ENCODE measurements at regions not wholly inside any gene's neighbourhood (a gene's known extent, or its start where the extent isn't known, plus 50 kb on each side); places are given as distances from the start of the nearest gene placed in this dataset.
A peak's percentile ranks its signal among the peaks of the same experiment; 100 is the strongest.

DNA sequence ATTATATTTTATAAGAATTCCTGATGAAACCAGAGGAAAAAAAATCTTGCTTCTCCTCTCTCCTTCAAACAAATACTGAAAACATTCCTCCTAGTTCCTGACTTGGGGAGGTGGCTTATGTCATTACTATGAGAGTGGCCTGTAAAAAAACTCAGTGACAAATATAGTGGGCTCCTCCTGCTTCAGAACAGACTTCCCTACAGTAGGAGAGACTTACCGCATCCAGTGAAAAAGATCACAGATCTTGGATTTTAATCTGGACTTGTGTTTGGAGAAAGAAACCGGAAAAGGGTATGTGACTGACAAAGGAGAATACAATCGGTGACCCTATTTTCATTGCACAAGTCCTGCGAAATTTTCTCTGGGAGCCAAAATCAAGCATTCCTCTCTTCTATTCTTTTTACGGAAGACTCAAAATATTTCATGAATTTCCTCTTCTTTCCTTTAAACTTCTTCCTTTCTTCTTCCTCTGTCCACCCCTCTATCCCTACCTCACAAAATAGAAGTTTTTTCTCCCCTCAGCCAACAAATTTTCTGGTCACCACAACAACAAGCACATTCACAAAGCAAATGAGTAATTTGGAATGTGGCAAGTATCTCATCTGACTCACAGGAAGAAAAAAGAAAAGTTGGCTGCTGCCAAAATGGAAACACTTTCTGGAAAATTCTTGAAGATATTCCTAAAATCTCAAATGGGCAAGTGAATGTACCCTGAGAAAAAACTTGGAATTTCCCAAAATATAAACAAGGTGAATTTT, 185.1 kb upstream of the CDKN3 start:
- DNase-seq: no peak

DNA sequence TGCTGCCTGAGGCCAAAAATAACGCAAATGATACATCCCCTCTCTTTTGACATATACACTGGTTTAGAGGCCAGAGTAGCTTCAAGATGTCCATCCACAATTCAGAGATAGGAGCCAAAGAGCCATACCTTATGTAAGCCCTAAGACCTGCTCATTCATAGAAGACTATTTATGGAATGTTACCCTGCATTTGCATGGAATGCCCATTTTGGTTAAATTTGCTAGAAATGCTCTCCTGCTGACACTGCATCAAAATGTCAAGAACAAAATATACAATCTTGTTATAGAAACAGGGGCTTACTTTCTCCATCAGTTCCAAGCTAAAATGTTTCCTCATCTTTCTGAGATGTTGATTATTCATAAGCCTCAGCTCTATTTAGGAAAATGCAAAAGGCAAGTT, 183.3 kb upstream of the CDKN3 start:
- no peak for DNase-seq

DNA sequence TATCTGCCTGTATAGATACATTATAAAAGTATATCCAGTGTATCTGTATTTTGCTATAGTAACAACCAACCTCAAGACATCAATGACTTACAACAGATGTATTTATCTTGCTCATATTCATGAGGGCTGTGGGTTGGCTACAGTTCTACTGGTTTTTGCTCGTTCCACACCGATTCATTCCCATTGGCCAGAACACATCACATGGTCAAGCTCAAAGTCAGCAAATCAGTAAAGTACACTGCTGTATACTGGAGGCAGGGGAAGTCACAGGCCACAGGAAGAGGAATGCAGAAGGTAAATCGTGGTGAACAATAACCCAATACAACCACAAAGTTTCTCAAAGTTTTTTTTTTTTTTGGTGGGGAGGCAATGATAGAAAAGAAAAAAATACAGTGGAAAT, 180.0 kb upstream of the CDKN3 start:
- no peak for DNase-seq

DNA sequence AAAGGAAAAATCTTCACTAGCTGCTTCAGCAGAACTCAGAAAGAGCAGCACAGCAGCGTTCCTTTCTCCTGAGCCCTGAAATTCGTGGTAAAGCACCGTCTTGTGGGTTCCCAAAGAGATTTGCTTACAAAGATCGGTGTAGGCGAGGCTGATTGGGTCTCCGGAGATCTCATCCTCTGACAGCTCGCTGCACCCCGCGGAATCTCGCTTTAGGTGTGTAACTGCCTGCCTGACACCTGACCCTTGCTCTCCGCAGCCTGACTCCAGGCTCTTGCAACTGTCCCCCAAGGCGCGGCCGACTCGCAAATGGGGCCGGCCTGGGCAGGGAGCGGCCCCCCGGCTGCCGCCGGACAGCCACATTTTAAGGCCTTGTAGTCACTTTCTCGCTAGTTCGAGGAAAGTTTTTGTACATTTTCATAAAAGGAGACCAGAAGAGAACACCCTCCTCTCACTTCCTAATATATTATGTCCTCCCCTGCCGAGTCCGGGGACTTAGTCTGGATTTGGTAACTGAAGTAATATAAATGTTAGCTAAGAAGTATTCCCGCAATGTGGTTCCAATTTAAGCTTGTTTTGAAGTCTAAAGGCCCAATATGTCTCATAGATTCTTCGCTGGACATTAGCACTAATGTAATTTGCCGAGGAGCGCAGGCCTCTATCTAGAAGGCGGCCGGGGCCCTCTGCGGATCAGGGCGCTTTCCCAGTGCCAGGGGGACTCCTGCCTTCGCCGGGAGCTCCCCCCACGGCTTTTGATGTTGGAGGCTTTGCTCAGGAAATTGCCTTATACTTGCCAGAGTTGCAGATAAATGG, 177.3 kb upstream of the CDKN3 start:
- no peak for DNase-seq

DNA sequence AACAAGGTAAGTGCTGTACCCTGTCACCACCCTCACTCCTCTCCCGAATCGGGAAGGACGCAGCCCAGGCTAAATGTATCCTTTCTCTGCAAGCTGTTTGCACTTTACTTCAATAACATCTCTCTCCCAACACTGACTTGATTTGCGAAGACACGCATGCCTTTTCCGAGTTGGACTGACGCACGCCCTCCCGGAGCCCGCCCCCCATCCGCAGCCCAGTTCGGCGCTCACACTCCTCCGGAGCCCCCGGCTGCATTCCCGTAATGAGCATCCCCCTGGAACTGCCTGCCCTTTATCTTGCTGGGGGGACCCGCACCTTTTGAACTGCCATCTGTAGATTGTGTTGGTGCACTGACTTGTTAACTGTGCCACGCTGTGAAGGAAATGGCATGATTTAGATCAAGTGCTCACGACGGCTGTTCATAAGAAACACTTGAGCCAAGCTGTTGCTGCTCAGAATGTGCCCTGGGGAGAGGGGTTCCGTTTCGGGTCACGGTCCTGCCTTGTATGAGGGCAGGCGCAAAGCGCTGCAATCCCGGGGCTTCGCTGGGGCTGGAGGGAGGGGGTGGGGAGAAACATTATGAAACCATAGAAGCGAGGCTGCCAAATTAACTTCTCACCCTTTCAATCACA, 176.6 kb upstream of the CDKN3 start:
- no peak for DNase-seq

DNA sequence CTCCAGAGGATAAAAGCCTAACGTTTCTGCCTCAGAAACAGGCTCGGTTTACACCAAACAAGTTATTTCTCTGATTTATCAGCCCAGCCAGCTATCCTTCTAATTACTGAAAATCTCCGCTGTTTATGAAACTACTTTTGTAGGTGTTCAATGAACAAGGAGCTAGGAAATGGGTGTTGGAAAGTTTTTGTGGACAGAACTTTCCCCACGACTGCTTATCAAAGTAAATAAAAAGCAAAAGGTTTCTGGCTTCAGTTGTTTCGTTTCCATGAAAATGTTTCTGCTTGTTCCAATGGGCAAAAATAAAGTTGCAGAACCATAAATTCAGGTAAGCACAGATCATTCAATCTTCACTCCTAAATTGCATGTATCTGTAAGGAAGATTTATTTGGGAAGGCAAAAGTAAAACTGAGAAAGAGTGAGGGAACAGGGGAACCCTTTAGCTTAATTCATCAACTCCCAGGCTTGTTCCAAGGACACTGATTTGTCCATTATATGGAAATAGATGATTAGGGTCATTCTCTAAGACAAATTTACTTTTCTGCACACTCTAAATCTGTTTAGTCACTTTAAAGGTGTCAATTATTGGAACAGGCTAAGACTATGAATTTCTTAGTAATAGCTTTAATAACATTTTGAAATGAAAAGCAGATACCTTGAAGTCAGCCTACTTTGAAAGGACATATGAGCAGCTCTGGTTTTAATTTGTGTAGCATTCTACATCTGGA, 175.9 kb upstream of the CDKN3 start:
- no peak for DNase-seq

DNA sequence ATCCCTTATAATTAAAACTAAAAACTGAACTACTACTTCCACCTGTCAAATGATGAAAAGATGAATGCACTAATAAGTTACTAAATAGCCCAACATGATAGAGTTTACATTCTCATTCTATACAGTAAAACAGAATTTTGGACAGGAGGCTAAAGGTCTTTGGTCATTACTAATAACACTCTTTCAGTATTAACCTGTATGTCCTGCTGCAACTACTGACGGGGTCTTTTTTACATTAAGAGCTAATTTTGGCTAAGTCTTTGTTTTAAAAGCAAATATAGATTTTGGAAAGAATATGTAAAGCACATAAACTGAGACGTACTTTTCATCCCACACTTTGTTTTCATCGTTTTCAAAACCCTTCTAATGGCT, 175.4 kb upstream of the CDKN3 start:
- no peak for DNase-seq

DNA sequence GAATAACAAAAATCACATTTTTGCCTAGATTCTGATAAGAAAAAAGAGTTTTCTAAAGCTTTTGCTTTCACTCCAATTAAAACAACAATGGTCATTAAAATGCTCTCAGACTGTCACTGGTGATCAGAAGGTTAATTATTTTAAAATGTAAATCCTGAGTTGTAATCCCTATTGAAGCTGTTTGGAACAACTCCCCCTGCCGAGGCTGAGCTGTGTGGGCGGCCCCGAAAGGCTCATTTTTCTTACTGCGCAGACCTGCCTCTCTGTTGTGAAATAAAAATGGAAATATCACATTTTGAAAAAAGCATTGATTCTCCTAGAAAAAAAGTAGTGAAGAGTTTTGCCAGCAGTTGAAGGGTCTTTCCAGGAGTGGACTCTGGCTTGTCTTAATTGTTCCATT, 174.8 kb upstream of the CDKN3 start:
- DNase-seq: no peak

DNA sequence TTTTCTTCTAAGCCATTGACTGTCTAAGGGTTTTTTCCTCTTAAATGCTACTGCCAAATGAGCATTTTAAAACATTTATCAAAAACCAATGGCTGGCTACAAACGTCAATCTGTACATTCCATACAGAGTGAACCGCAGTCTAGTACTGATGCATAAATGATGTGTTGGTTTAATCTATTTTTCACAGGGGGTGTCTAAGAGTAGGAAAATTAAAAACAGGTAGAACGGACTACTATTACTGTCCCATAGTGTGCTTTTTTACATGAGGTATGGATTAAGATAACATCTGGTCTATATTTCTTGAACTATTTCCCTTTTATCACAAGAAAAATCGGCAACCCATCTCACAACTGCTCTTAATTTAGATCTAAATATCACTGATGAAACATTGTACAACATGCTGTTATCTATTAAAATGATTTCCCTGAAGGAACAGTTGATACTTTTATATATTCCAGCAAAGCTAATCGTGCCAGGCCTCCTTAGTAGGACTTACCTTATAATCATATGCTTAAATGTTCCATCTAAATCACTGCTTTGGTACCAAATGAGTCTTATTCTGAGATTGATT, 172.9 kb upstream of the CDKN3 start:
- no peak for DNase-seq

DNA sequence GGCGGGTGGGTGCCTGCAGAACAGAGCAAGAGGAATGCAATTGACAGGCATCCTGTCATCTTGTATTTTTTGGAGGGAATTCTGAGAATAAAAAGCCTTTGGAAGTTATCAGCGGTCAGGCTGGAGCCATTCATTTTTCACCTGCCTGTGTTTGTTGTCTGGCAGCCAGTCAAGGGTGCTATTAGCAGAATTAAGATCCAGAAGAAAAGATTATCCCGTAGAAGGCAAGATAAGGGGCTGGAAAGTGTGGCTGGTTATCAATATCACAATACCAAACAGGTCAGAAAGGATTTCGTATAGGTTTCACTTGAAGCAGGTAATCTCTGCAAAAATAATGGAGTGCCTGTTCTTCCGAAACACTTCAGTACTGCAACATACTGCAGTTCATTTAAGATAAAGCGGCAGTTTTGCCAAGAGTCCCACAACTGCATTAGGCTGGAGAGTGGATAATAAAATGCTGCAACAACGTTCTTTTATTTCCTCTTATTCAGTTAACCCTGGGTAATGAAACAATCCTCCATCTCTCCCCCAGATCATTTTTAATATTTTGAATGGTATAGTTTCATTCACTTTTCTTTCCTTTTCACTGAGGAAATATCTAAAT, 171.2 kb upstream of the CDKN3 start:
- DNase-seq: peak; percentile 3

DNA sequence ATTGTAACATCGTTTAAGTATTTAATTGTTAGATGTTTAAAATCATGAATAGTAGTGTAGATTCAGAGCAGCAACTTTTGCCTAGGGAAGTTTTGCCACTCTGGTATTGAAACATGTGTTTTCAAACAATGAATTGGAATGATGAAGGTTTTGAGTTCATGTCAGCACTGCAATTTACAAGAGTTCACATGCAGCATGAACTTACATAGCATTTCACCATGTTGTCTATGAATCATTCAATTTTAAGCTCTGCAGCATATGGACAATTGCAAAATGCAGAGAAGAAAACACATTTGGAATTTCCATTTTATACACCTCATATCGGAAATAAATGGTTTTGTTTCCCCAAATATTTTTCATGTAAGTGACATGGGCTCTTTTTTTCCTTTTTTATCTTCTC, 170.7 kb upstream of the CDKN3 start:
- DNase-seq: no peak

DNA sequence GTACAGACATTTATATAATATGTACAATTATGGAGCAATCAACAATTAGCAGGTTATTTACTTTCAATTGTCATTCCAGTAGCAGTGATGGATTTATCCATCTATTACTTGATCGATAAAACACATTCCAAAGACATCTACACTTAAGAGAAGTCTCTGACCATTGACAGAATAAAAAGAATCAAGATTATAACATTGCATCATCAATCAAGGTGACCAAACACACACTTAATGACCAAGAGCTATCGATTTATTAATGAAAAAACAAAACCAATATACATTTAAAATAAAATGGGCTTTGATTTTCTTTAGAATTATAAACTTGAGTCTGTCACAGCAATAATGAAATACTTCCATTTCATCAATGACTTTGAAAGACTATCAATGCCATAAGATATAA, 170.2 kb upstream of the CDKN3 start:
- DNase-seq: no peak

DNA sequence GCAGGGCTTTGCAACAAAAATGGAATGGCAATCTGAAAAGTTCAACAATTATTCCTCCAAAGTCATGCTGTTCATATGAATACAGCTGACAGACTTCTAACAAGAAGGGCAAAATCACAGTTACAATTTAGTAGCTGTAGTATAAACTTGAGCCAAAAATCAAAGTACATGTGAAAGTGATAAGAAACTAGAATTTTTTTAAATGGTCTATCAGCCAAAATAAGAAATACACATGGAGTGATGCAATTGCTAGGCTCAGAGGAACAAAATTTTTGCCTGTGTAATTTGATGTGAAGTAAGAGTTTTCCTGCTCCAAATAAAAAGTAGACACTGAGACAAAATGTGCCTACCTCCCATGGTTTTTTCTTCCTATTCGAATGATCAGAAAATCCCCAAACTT, 167.7 kb upstream of the CDKN3 start:
- no peak for DNase-seq

DNA sequence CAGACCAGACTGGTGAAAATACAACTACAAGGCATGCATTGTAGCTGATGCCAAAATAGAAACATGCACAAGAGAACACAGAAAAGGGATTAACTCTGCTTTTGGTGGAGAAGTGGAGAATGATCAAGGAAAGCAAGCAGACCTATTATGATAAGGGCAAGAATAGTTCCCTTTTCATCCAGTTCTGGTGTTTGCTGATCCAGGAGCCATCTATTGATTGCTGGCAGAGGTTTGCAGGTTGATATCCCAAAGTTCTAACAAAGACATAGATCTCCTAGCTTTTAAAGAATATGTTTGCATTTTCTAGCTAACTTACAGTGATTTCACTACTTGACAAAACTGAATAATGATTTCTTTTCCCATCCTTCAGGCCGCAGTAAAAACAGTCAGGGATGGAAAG, 166.2 kb upstream of the CDKN3 start:
- no peak for DNase-seq

DNA sequence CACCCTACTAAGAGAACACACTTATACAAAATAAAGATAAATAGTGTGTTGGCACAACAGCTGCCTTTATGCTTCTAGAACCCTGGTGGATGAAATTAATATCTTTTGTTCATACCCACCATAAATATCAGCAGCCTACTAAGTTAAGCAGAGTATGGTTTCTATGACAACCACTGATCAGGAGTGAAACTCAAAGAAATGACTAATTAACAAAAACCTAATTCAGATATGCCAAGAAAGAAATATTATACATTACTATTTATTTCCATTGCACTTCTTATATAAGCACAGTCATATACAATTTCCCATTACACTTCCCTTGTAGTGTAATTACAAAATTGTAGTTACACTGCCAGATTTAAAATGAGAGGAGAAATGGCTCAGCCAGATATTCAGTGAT, 164.1 kb upstream of the CDKN3 start:
- DNase-seq: no peak

DNA sequence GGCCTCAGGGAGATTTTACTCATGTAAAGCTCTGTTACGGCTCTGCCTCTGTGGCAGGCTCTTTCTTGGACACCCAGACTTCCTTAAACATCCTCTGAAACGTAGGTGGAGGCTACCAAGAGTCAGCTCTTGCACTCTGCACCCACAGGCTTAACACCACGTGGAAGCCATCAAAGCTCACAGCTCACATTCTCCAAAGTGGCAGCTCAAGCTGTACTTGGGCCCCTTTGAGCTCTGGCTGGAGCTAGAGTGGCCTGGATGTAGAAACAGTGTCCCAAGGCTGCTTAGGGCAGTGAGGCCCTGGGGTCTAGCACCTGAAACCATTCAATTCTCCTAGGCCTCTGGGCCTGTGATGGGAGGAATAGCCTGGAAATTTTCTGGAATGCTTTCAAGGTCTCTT, 155.3 kb upstream of the CDKN3 start:
- no peak for DNase-seq

DNA sequence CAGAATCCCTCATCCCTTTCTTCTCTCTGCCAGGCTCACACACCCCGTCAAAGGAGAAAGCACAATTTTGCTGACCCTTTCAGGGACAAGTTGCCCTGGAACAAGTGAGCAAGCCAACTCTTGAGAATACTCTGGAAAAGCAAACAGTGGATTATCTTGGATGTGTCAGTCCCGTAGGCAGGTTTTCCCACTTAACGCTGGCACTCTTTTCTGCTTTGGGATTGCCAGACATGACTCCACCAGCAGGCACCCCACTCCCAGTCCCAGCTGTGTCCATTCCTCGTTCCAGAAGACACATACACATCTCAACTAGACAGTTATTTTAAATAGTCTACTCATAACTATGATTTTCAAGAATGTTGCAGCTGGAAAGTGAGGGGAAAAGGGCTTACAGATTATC, 145.5 kb upstream of the CDKN3 start:
- no peak for DNase-seq

DNA sequence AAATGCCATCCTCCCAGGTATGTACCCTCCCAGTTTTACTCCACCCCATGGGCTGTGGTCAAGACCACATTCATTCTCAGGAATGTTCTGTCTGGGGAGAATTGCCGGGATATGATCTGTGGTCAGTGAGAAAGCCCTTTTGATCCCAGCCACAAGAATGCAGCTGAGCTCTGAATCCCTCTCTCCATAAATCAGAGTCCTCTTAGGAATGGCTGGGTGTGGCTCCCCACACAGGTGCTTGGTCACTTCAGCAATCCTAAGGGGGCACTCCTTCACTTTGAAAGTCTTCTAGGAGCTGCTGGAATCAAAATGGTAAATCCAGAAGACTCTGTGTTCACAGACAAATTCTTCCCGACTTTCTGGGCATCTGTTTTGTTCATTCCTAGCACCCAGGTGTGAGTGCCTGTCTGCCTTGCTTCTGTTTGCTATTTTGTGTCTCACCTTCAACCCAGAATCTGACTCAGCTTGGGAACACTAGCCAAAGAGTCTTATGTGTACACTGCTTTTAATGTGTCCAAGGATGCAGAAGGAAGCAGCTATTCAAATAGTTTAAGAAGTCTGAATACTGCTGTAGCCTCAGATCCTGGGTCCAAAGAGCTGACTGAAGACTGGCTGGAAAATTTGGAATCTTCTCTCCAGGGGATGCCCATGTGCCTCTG, 144.6 kb upstream of the CDKN3 start:
- no peak for DNase-seq

DNA sequence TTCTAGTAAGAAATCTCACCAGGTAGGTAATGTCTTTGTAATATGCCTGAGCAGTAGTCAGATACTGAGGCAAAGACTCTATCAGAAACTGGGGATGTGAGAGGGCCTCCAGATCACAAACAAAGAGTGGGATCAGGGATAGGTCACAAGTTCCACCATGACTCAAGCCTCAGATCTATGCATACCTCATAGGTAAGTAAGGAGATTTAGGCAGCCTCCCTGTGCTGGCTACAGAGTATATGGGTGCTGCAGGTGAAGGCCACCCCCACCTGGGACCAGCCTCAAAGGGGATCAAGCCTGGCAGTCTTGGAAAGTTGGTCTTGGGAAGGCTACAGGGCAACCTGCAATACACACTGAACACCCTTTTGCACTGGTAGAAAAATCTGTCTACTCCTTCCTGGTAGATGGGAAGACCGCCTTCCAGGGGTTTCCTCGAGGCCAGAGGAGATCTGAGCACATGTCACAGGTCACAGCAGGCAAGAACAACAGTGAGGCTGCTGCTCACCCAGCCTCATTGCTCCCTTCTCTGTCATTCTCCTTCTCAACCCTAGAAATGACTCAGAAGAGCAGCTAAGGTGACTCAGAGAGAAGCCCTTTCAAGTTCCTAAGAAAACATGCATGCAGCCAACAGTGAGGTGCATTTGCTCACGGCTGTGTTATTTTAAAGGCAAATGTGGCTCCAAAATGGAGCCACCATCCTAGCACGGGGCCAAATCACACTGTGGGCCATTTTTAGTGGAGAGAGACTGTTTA, 143.4 kb upstream of the CDKN3 start:
- DNase-seq: no peak

DNA sequence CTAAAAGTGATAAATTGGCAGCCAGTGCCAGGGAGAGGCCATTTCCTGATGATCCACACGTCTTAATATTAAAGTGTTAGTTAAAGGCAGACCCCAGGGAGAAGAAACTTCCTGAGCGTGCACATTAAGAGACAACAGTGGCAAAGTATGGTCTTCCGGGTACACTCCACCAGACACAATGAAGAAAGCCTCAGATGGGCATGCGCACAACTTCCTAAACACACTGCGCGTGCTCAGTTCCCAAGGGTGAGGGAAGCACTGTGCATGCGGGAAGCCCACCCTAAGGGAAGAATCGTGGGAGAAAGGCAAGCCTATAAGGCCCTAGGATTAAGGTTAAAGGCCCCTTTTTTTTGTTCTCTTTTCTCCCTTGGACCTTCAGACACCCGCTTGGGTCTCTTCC, 140.7 kb upstream of the CDKN3 start:
- no peak for DNase-seq

DNA sequence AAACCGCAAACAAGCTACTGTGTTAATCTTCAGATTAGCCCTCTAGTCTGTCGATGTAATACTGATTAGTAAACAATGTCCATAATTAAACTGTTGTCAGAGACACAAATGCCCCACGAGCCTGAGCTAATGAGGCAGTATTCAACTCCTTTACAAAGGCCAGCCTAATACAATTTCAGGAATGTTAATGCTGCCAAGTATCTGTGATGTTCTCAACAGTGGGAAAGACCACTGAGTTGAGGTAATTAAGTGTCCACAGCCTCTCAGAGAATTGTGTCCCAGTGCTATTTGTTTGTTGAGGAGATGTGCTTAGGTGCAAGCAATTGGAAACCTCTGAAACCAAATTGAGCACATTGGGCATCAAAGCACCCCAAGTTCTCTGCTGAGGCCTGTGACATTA, 139.4 kb upstream of the CDKN3 start:
- DNase-seq: no peak
